ENCODE measurements at regions not wholly inside any gene's neighbourhood (a gene's known extent, or its start where the extent isn't known, plus 50 kb on each side); places are given as distances from the start of the nearest gene placed in this dataset.

DNA sequence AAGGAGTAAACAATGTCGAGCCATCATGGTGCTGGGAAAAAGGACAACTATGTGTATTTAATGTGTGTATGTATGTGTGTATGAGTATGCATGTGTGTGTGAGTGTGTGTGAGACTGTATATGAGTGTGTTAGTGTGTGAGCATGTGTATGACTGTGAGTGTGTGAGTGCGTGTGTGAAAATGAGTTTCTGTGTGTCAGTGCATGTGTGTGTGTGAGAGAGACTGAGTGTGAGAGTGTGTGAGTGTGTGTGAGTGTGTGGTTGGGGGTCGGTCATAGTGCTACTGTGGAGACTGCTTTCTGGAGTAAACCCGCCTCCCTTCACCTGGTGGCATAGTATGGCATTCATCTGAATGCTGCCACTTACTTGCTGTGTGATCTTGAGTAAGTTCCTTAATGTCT, 567.4 kb downstream of the FGF9 start:
- TF ChIP-seq, protein P1, sequence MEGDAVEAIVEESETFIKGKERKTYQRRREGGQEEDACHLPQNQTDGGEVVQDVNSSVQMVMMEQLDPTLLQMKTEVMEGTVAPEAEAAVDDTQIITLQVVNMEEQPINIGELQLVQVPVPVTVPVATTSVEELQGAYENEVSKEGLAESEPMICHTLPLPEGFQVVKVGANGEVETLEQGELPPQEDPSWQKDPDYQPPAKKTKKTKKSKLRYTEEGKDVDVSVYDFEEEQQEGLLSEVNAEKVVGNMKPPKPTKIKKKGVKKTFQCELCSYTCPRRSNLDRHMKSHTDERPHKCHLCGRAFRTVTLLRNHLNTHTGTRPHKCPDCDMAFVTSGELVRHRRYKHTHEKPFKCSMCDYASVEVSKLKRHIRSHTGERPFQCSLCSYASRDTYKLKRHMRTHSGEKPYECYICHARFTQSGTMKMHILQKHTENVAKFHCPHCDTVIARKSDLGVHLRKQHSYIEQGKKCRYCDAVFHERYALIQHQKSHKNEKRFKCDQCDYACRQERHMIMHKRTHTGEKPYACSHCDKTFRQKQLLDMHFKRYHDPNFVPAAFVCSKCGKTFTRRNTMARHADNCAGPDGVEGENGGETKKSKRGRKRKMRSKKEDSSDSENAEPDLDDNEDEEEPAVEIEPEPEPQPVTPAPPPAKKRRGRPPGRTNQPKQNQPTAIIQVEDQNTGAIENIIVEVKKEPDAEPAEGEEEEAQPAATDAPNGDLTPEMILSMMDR (IDR thresholded peaks at IDR 0.05) = no peak
- no peak for TF ChIP-seq SIN3A (IDR thresholded peaks at IDR 0.05; ENCODE audit: borderline replicate concordance, insufficient read depth, low read depth, low read length)
- TF ChIP-seq, protein P2, sequence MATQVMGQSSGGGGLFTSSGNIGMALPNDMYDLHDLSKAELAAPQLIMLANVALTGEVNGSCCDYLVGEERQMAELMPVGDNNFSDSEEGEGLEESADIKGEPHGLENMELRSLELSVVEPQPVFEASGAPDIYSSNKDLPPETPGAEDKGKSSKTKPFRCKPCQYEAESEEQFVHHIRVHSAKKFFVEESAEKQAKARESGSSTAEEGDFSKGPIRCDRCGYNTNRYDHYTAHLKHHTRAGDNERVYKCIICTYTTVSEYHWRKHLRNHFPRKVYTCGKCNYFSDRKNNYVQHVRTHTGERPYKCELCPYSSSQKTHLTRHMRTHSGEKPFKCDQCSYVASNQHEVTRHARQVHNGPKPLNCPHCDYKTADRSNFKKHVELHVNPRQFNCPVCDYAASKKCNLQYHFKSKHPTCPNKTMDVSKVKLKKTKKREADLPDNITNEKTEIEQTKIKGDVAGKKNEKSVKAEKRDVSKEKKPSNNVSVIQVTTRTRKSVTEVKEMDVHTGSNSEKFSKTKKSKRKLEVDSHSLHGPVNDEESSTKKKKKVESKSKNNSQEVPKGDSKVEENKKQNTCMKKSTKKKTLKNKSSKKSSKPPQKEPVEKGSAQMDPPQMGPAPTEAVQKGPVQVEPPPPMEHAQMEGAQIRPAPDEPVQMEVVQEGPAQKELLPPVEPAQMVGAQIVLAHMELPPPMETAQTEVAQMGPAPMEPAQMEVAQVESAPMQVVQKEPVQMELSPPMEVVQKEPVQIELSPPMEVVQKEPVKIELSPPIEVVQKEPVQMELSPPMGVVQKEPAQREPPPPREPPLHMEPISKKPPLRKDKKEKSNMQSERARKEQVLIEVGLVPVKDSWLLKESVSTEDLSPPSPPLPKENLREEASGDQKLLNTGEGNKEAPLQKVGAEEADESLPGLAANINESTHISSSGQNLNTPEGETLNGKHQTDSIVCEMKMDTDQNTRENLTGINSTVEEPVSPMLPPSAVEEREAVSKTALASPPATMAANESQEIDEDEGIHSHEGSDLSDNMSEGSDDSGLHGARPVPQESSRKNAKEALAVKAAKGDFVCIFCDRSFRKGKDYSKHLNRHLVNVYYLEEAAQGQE (IDR thresholded peaks at IDR 0.05; ENCODE audit: insufficient read depth in 1 of 2, low read depth in 2 of 2, low read length in 1 of 2) = no peak
